ENCODE measurements at regions not wholly inside any gene's neighbourhood (a gene's known extent, or its start where the extent isn't known, plus 50 kb on each side); places are given as distances from the start of the nearest gene placed in this dataset.
A peak's percentile ranks its signal among the peaks of the same experiment; 100 is the strongest.

- H3K4me3 ChIP-seq: no peak overlapping the region
- ATAC-seq (no peak), DNase-seq (no peak)
- peaks cover 3% of the 10 kb centered on the region for H3K4me1 ChIP-seq
- H3K36me3 ChIP-seq: no peaks in the 10 kb centered on the region
- no peaks in the 10 kb centered on the region for H3K9me3 ChIP-seq
- intact Hi-C loops (cut with DNase I): no loop called here
- TF ChIP-seq CTCF (IDR thresholded peaks at IDR 0.05): no peak
- H3K27me3 ChIP-seq: peaks cover 10% of the 10 kb centered on the region
- no peak overlapping the region for H3K27ac ChIP-seq
Measured at GRCh38 chr1:39085174-39085573, 59.0 kb downstream of the NDUFS5 start.

- intact Hi-C loops (cut with DNase I): no loop called here
- no peak for TF ChIP-seq CTCF (IDR thresholded peaks at IDR 0.05)
- ATAC-seq (no peak), DNase-seq (no peak)
- Histone ChIP-seq H3K4me1 (peaks cover 6% of the 10 kb centered on the region), H3K9me3 (no peaks in the 10 kb centered on the region), H3K27ac (no peak overlapping the region), H3K27me3 (peaks cover 10% of the 10 kb centered on the region), H3K4me3 (no peak overlapping the region), H3K36me3 (no peaks in the 10 kb centered on the region)
Measured at GRCh38 chr1:39086386-39086785, 60.2 kb downstream of the NDUFS5 start.

GRCh38 chr1:39086865-39087409 is 60.8 kb downstream of the NDUFS5 start:
- intact Hi-C loops (cut with DNase I): no loop called here
- peaks cover 5% of the 10 kb centered on the region for H3K4me1 ChIP-seq
- no peaks in the 10 kb centered on the region for H3K36me3 ChIP-seq
- H3K27ac ChIP-seq: no peak overlapping the region
- ATAC-seq (peak; percentile 20), DNase-seq (no peak)
- no peak overlapping the region for H3K4me3 ChIP-seq
- TF ChIP-seq CTCF (IDR thresholded peaks at IDR 0.05): no peak
- H3K9me3 ChIP-seq: no peaks in the 10 kb centered on the region
- H3K27me3 ChIP-seq: peaks cover 6% of the 10 kb centered on the region

- Histone ChIP-seq H3K27ac (no peak overlapping the region), H3K4me3 (no peak overlapping the region)
Measured at GRCh38 chr1:39087435-39087834, 61.3 kb downstream of the NDUFS5 start.

GRCh38 chr1:39088658-39089057 is 62.5 kb downstream of the NDUFS5 start:
- Histone ChIP-seq H3K27me3 (no peaks in the 10 kb centered on the region), H3K4me1 (peaks cover 3% of the 10 kb centered on the region), H3K27ac (no peak overlapping the region), H3K36me3 (no peaks in the 10 kb centered on the region), H3K9me3 (no peaks in the 10 kb centered on the region), H3K4me3 (no peak overlapping the region)
- no peak for TF ChIP-seq CTCF (IDR thresholded peaks at IDR 0.05)
- DNase-seq (no peak), ATAC-seq (no peak)
- intact Hi-C loops (cut with DNase I): no loop called here

More at GRCh38 chr1:39087435-39087834, 61.3 kb downstream of the NDUFS5 start:
- TF ChIP-seq CTCF (IDR thresholded peaks at IDR 0.05): no peak
- DNase-seq (no peak), ATAC-seq (no peak)
- Histone ChIP-seq H3K27me3 (peaks cover 1% of the 10 kb centered on the region), H3K4me1 (peaks cover 3% of the 10 kb centered on the region), H3K36me3 (no peaks in the 10 kb centered on the region), H3K9me3 (no peaks in the 10 kb centered on the region)
- intact Hi-C loops (cut with DNase I): no loop called here

Measured in upper lobe of right lung (tissue), 1 donor.